ENCODE measurements at regions not wholly inside any gene's neighbourhood (a gene's known extent, or its start where the extent isn't known, plus 50 kb on each side); places are given as distances from the start of the nearest gene placed in this dataset.

- Histone ChIP-seq H3K27me3 (ENCODE audit: insufficient read depth, poor library complexity, severe bottlenecking) (peaks cover 18% of the 10 kb centered on the region), H3K4me1 (ENCODE audit: insufficient read depth, poor library complexity, severe bottlenecking) (no peaks in the 10 kb centered on the region), H3K27ac (ENCODE audit: poor library complexity, severe bottlenecking) (no peak overlapping the region), H3K36me3 (ENCODE audit: low read depth) (no peaks in the 10 kb centered on the region), H3K9me3 (ENCODE audit: severe bottlenecking) (peaks cover 3% of the 10 kb centered on the region), H3K4me3 (ENCODE audit: severe bottlenecking) (no peak overlapping the region)
- ATAC-seq (ENCODE audit: low read depth): no peak
- peak; percentile 20 for DNase-seq (ENCODE audit: low spot score)
- no peak for TF ChIP-seq CTCF (IDR thresholded peaks at IDR 0.05; ENCODE audit: poor library complexity, severe bottlenecking)
These were observed 211.8 kb downstream of the IRF8 start for GRCh38 chr16:86110726-86111125.

GRCh38 chr16:86112178-86112577 is 213.2 kb downstream of the IRF8 start:
- Histone ChIP-seq H3K4me1 (ENCODE audit: insufficient read depth, poor library complexity, severe bottlenecking) (no peaks in the 10 kb centered on the region), H3K27ac (ENCODE audit: poor library complexity, severe bottlenecking) (no peak overlapping the region), H3K4me3 (ENCODE audit: severe bottlenecking) (no peak overlapping the region), H3K27me3 (ENCODE audit: insufficient read depth, poor library complexity, severe bottlenecking) (peaks cover 32% of the 10 kb centered on the region), H3K36me3 (ENCODE audit: low read depth) (no peaks in the 10 kb centered on the region), H3K9me3 (ENCODE audit: severe bottlenecking) (peaks cover 3% of the 10 kb centered on the region)
- no peak for TF ChIP-seq CTCF (IDR thresholded peaks at IDR 0.05; ENCODE audit: poor library complexity, severe bottlenecking)
- ATAC-seq (ENCODE audit: low read depth): no peak
- DNase-seq (ENCODE audit: low spot score): no peak

GRCh38 chr16:86117235-86117634 is 218.3 kb downstream of the IRF8 start:
- Histone ChIP-seq H3K27ac (ENCODE audit: poor library complexity, severe bottlenecking) (no peak overlapping the region), H3K4me3 (ENCODE audit: severe bottlenecking) (no peak overlapping the region), H3K9me3 (ENCODE audit: severe bottlenecking) (no peaks in the 10 kb centered on the region), H3K27me3 (ENCODE audit: insufficient read depth, poor library complexity, severe bottlenecking) (peaks cover 66% of the 10 kb centered on the region), H3K36me3 (ENCODE audit: low read depth) (no peaks in the 10 kb centered on the region), H3K4me1 (ENCODE audit: insufficient read depth, poor library complexity, severe bottlenecking) (no peaks in the 10 kb centered on the region)
- ATAC-seq (ENCODE audit: low read depth) (no peak), DNase-seq (ENCODE audit: low spot score) (no peak)
- TF ChIP-seq CTCF (IDR thresholded peaks at IDR 0.05; ENCODE audit: poor library complexity, severe bottlenecking): no peak

- Histone ChIP-seq H3K4me3 (ENCODE audit: severe bottlenecking) (no peak overlapping the region), H3K27me3 (ENCODE audit: insufficient read depth, poor library complexity, severe bottlenecking) (peaks cover 66% of the 10 kb centered on the region), H3K4me1 (ENCODE audit: insufficient read depth, poor library complexity, severe bottlenecking) (no peaks in the 10 kb centered on the region), H3K9me3 (ENCODE audit: severe bottlenecking) (no peaks in the 10 kb centered on the region), H3K36me3 (ENCODE audit: low read depth) (no peaks in the 10 kb centered on the region), H3K27ac (ENCODE audit: poor library complexity, severe bottlenecking) (no peak overlapping the region)
- DNase-seq (ENCODE audit: low spot score) (peak; percentile 33), ATAC-seq (ENCODE audit: low read depth) (no peak)
- no peak for TF ChIP-seq CTCF (IDR thresholded peaks at IDR 0.05; ENCODE audit: poor library complexity, severe bottlenecking)
These were observed 218.8 kb downstream of the IRF8 start for GRCh38 chr16:86117756-86118155.

GRCh38 chr16:86118467-86119307 is 219.7 kb downstream of the IRF8 start:
- Histone ChIP-seq H3K27me3 (ENCODE audit: insufficient read depth, poor library complexity, severe bottlenecking) (peaks cover 75% of the 10 kb centered on the region), H3K36me3 (ENCODE audit: low read depth) (no peaks in the 10 kb centered on the region), H3K4me1 (ENCODE audit: insufficient read depth, poor library complexity, severe bottlenecking) (no peaks in the 10 kb centered on the region), H3K27ac (ENCODE audit: poor library complexity, severe bottlenecking) (no peak overlapping the region), H3K9me3 (ENCODE audit: severe bottlenecking) (no peaks in the 10 kb centered on the region), H3K4me3 (ENCODE audit: severe bottlenecking) (no peak overlapping the region)
- no peak for TF ChIP-seq CTCF (IDR thresholded peaks at IDR 0.05; ENCODE audit: poor library complexity, severe bottlenecking)
- DNase-seq (ENCODE audit: low spot score): peak; percentile 56
- ATAC-seq (ENCODE audit: low read depth): no peak
